HL-60 (cell line): ENCODE measurements at regions not wholly inside any gene's neighbourhood (a gene's known extent, or its start where the extent isn't known, plus 50 kb on each side); places are given as distances from the start of the nearest gene placed in this dataset.

Experiments used
- POLR2AphosphoS5 ChIP-seq: IDR thresholded peaks from 2 replicates; pipeline ENCODE4 v1.6.1; 2012; ENCODE audit warnings: low read depth
- SPI1 ChIP-seq: IDR thresholded peaks from 2 replicates; pipeline ENCODE4 v1.6.1; 2012; ENCODE audit warnings: low read depth, mild to moderate bottlenecking, borderline replicate concordance
- TF ChIP-seq, protein P1 (sequence below): IDR thresholded peaks from one replicate; pipeline ENCODE4 v1.5.1; 2011; ENCODE audit warnings: low read length, control low read depth, inconsistent platforms; ENCODE audit not compliant: insufficient read depth

DNA sequence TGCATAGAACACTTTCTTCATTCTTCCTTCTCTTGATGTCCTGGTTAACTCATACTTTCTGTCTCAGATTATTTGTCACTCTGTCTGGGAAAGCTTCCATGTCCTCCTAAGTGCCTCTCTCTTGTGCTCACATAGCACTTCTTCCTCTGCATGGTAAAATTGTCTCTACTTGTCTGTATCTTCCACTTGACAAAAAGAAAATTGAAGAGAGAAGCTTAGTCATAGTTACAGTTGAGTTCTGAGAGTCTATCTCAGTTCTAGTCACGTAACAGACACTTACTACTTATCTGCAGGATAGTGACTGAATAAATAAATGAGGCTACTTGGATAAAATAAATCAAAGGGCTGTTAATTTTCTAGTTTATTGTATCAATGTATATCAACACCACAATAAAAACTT lies 458.1 kb downstream of the HTR7 start:
- TF ChIP-seq POLR2AphosphoS5, result no peak
- TF ChIP-seq, protein P1, sequence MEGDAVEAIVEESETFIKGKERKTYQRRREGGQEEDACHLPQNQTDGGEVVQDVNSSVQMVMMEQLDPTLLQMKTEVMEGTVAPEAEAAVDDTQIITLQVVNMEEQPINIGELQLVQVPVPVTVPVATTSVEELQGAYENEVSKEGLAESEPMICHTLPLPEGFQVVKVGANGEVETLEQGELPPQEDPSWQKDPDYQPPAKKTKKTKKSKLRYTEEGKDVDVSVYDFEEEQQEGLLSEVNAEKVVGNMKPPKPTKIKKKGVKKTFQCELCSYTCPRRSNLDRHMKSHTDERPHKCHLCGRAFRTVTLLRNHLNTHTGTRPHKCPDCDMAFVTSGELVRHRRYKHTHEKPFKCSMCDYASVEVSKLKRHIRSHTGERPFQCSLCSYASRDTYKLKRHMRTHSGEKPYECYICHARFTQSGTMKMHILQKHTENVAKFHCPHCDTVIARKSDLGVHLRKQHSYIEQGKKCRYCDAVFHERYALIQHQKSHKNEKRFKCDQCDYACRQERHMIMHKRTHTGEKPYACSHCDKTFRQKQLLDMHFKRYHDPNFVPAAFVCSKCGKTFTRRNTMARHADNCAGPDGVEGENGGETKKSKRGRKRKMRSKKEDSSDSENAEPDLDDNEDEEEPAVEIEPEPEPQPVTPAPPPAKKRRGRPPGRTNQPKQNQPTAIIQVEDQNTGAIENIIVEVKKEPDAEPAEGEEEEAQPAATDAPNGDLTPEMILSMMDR, result no peak
- TF ChIP-seq SPI1, result no peak
